Thyroid gland (tissue), 4 donors: ENCODE measurements at regions not wholly inside any gene's neighbourhood (a gene's known extent, or its start where the extent isn't known, plus 50 kb on each side); places are given as distances from the start of the nearest gene placed in this dataset.
A peak's percentile ranks its signal among the peaks of the same experiment; 100 is the strongest.
"Not testable (repeated sequence)": the region's sequence is repeated elsewhere in the genome, so short reads cannot be mapped to it uniquely, and the experiment has no call there.

Experiments
- DNase-seq, 2 donors: peaks; one replicate each; pipeline ENCODE4 v3.0.0-alpha.2; 2019
- H3K27ac ChIP-seq, 3 donors: fragments of 200-600 bp; sonication (generic); 1 replicate in 2 of 3; 2 replicates in 1 of 3; pipeline ENCODE4 v1.5.1; 2016 to 2019; ENCODE audit warnings: mild to moderate bottlenecking in 1 of 3, moderate library complexity in 1 of 3
- H3K27me3 ChIP-seq: fragments of 200-600 bp; sonication (generic); one replicate; pipeline ENCODE4 v1.5.1; 2019
- H3K36me3 ChIP-seq, 2 donors: fragments of 200-600 bp; sonication (generic); one replicate each; pipeline ENCODE4 v1.5.1; 2016 to 2019
- H3K4me1 ChIP-seq, 2 donors: fragments of 200-600 bp; sonication (generic); one replicate each; pipeline ENCODE4 v1.5.1; 2017 to 2019
- H3K4me3 ChIP-seq, 3 donors: fragments of 200-600 bp; sonication (generic); replicated peaks in 1 of 3; 1 replicate in 2 of 3; 2 replicates in 1 of 3; pipeline ENCODE4 v1.5.1; 2016; ENCODE audit warnings: mild to moderate bottlenecking in 1 of 3
- H3K9me3 ChIP-seq: fragments of 200-600 bp; sonication (generic); one replicate; pipeline ENCODE4 v1.5.1; 2017
- POLR2A ChIP-seq, 2 donors: fragments of 450-650 bp; IDR thresholded peaks; one replicate each; pipeline ENCODE4 v1.6.1; 2017; ENCODE audit warnings: antibody characterized with exemption in 2 of 2, mild to moderate bottlenecking in 2 of 2, moderate library complexity in 1 of 2
- WGBS, 2 donors: methylation state at CpG; one replicate each; pipeline ENCODE4 v1.1.5; 2017; 5-methylcytosine and 5-hydroxymethylcytosine counted together
- intact Hi-C: fragments of 100-400 bp; cut with DNase I; formaldehyde crosslinking; loops from one replicate; pipeline ENCODE4 v1.15.1; 2023
- TF ChIP-seq, protein P1 (sequence below), 6 experiments: fragments of 200-600 bp in 3 of 6; fragments of 450-650 bp in 3 of 6; sonication (generic) in 3 of 6; IDR thresholded peaks; one replicate each; pipeline ENCODE4 v1.5.1; 2016 to 2019; ENCODE audit warnings: antibody characterized with exemption in 6 of 6, mild to moderate bottlenecking in 2 of 6, inconsistent platforms in 1 of 6, moderate library complexity in 1 of 6

DNA sequence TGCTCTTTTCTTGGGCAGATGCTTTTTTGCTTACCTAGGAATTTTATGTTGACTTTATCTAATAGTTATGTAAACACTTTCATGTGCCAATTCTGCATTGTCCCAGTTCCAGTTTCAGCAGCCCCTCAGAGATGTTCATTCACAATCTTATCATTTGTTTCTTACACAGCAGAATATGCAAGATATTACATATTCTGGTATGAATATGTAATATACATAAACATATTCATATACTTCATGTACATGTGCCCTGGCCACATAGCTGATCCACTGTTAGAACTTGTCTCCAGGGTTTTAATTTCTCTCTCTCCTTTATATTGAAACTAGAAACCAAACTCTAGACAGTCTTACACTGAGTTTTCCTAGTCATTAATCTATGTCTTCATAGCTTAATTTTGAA is 90.2 kb upstream of the PARP8 start:
- H3K9me3 ChIP-seq: no peaks in the 10 kb centered on the region
- no peak for TF ChIP-seq POLR2A (IDR thresholded peaks at IDR 0.05)
- TF ChIP-seq, protein P1, sequence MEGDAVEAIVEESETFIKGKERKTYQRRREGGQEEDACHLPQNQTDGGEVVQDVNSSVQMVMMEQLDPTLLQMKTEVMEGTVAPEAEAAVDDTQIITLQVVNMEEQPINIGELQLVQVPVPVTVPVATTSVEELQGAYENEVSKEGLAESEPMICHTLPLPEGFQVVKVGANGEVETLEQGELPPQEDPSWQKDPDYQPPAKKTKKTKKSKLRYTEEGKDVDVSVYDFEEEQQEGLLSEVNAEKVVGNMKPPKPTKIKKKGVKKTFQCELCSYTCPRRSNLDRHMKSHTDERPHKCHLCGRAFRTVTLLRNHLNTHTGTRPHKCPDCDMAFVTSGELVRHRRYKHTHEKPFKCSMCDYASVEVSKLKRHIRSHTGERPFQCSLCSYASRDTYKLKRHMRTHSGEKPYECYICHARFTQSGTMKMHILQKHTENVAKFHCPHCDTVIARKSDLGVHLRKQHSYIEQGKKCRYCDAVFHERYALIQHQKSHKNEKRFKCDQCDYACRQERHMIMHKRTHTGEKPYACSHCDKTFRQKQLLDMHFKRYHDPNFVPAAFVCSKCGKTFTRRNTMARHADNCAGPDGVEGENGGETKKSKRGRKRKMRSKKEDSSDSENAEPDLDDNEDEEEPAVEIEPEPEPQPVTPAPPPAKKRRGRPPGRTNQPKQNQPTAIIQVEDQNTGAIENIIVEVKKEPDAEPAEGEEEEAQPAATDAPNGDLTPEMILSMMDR (IDR thresholded peaks at IDR 0.05): no peak
- H3K36me3 ChIP-seq: no peaks in the 10 kb centered on the region
- no peaks in the 10 kb centered on the region for H3K27me3 ChIP-seq
- peak in 1 of 2 donors; percentile 5 for DNase-seq
- H3K4me3 ChIP-seq: no peak overlapping the region
- peak overlapping the region in 2 of 3 donors; percentile 10 to 29 for H3K27ac ChIP-seq
- peaks cover 9 to 19% of the 10 kb centered on the region in 2 donors for H3K4me1 ChIP-seq
- intact Hi-C loops: no loop called here

DNA sequence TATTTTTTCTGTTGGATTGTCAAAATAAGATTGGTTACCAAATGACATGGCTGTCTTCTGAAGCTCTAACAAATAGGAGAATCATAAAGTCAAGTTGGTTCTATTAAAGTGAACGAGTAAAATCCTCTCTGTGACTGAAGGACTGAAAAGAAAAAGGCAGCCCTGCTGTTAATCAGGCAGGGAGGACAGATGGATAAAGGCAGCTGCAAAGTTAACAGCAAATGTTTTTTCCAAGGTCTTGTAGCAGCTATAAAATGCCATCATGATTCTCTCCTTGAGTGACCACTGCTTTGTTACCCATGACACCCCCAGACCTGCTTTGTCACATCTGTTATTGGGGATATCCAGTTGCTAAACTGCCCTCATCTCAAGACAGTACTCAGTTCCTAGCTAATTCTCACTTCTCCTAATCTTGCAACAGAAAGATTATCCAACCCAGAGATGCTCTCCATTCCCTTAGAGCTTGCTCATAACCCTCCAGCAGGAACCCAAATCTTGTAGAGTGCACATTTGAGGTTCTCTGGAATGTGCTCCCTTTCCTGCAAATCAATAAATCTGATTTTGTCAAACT is 89.7 kb upstream of the PARP8 start:
- Histone ChIP-seq H3K4me3 (no peak overlapping the region), H3K36me3 (no peaks in the 10 kb centered on the region), H3K27ac (peak overlapping the region in 2 of 3 donors; percentile 10 to 29), H3K27me3 (no peaks in the 10 kb centered on the region), H3K4me1 (peaks cover 9 to 19% of the 10 kb centered on the region in 2 donors), H3K9me3 (no peaks in the 10 kb centered on the region)
- no peak for DNase-seq
- WGBS, 2 donors: 12 to 27% methylated on average over 1 of the region's 1 CpG
- TF ChIP-seq, protein P1 (IDR thresholded peaks at IDR 0.05): no peak
- no peak for TF ChIP-seq POLR2A (IDR thresholded peaks at IDR 0.05)
- intact Hi-C loops: no loop called here

DNA sequence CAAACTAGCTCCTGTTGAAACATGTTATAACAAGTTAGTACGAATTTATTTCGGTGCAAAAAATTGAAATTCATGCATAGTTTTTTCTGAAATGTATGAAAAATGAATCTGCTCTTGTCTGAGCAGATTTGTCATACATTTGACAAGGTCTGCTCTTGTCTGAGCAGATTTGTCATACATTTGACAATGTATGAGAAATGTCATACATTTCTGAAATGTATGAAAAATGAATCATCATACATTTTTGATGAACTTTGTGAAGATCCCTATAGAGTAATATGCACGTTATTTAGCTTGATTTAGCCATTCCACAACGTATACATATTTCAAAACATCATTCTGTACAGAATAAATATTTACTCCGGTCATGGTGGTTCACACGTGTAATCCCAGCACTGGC is 85.9 kb upstream of the PARP8 start:
- Histone ChIP-seq H3K4me3 (no peak overlapping the region), H3K27me3 (no peaks in the 10 kb centered on the region), H3K4me1 (peaks cover 9 to 14% of the 10 kb centered on the region in 2 donors), H3K27ac (no peak overlapping the region), H3K9me3 (no peaks in the 10 kb centered on the region), H3K36me3 (no peaks in the 10 kb centered on the region)
- intact Hi-C loops: no loop called here
- no peak for TF ChIP-seq POLR2A (IDR thresholded peaks at IDR 0.05)
- TF ChIP-seq, protein P1 (IDR thresholded peaks at IDR 0.05): no peak
- 92 to 93% methylated on average over 6 of the region's 6 CpGs for WGBS, 2 donors
- DNase-seq: no peak

DNA sequence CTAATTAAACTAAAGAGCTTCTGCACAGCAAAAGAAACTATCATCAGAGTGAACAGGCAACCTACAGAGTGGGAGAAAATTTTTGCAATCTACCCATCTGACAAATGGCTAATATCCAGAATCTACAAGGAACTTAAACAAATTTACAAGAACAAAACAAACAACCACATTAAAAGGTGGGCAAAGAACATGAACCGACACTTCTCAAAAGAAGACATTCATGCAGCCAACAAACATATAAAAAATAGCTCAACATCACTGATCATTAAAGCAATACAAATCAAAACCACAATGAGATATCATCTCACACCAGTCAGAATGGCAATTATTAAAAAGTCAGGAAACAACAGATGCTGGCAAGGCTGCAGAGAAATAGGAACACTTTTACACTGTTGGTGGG is 84.6 kb upstream of the PARP8 start:
- H3K4me1 ChIP-seq, DNase-seq, H3K27me3 ChIP-seq, H3K9me3 ChIP-seq, H3K4me3 ChIP-seq, intact Hi-C loops, H3K36me3 ChIP-seq, H3K27ac ChIP-seq: not testable (repeated sequence)
- 77 to 95% methylated on average over 1 of the region's 1 CpG for WGBS, 2 donors

DNA sequence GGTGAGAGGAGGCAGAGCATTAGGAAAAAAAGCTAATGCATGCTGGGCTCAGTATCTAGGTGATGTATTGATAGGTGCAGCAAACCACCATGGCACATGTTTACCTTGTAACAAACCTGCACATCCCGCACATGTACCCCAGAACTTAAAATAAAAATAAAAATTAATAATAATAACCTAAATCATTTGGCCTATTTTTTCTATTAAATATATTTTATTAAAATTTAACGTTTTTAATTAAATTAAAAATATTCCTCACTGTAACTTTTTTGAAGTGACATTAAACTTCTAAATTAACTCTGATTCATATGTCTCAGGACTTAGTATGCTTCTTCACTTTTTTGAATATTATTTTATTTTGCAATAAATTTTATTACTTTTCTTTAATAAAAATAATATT is 83.7 kb upstream of the PARP8 start:
- no peaks in the 10 kb centered on the region for H3K27me3 ChIP-seq
- intact Hi-C loops: no loop called here
- no peaks in the 10 kb centered on the region for H3K9me3 ChIP-seq
- WGBS, 2 donors: 88 to 91% methylated on average over 2 of the region's 2 CpGs
- H3K4me3 ChIP-seq: no peak overlapping the region
- DNase-seq: no peak
- no peak overlapping the region for H3K27ac ChIP-seq
- no peaks in the 10 kb centered on the region for H3K36me3 ChIP-seq
- no peaks in the 10 kb centered on the region for H3K4me1 ChIP-seq
- TF ChIP-seq, protein P1 (IDR thresholded peaks at IDR 0.05): no peak
- TF ChIP-seq POLR2A (IDR thresholded peaks at IDR 0.05): no peak

DNA sequence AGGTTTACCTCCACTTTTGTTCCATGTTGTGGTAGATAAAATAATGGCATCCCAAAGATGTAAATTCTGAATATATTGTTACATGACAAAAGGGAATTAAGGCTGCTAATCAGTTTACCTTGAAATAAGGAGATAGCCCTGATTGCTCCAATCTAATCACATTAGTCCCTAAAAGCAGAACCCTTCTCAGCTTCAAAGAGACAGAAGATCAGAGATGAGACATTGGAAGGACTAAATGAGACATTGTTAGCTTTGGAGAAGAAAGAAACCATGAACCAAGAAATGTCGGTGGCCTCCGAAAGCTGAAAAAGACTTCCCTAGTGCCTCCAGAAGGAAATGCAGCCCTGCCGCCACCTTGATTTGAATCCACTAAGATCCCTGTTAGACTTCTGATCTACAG is 82.8 kb upstream of the PARP8 start:
- H3K4me3 ChIP-seq: no peak overlapping the region
- no peak overlapping the region for H3K27ac ChIP-seq
- TF ChIP-seq, protein P1 (IDR thresholded peaks at IDR 0.05): no peak
- TF ChIP-seq POLR2A (IDR thresholded peaks at IDR 0.05): no peak
- no peaks in the 10 kb centered on the region for H3K27me3 ChIP-seq
- DNase-seq: no peak
- 96 to 97% methylated on average over 3 of the region's 3 CpGs for WGBS, 2 donors
- intact Hi-C loops: no loop called here
- no peaks in the 10 kb centered on the region for H3K4me1 ChIP-seq
- H3K9me3 ChIP-seq: no peaks in the 10 kb centered on the region
- no peaks in the 10 kb centered on the region for H3K36me3 ChIP-seq

DNA sequence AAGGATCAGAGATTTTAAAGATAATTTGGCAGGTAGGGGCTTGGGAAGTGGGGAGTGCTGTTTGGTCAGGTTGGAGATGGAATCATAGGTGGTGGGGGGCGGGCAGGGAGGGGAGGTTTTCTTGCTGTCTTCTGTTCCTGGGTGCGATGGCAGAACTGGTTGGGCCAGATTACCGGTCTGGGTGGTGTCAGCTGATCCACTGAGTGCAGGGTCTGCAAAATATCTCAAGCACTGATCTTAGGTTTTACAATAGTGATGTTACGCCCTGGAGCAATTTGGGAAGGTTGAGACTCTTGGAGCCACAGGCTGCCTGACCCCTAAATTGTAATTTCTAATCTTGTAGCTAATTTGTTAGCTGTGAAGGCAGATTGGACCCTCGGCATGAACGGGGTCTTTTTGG is 78.0 kb upstream of the PARP8 start:
- H3K4me1 ChIP-seq, intact Hi-C loops, H3K9me3 ChIP-seq, H3K27me3 ChIP-seq, H3K27ac ChIP-seq, H3K36me3 ChIP-seq, H3K4me3 ChIP-seq, DNase-seq: not testable (repeated sequence)
- 67 to 81% methylated on average over 6 of the region's 6 CpGs for WGBS, 2 donors

DNA sequence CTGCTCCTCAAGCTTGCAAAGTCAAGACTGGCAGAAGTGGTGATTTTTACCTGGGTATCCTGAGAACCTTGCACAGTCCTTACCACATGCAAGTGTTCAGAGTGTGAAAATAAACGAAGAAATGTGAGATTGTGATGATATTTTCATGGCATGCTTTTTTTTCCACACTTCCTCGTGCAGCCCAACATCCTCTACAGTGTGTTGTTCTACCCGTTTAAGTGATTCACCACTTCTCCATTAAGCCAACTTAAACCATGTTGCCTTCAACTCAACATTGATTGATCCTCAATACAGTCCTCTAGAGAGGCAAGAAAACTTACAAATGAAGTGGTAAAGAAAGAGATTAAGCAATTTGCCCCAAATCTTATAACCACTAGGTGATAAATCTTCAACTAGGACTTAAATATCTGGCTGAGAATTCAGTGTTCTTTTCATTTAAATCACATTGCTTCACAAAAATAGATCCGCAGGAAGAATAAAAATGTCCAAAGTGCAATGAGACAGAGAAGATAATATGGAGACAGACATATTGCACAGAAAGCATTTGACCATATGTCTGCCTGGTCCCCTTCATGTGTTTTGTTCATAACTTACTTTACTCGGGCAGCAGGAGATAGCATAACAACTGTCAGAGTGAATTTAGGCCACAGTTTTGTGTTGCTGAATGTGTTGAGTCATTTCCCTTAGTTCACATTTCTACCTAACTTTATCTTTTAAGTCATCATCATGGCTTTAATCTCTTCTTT is 75.8 kb upstream of the PARP8 start:
- WGBS, 2 donors: 75% methylated on average over 5 of the region's 5 CpGs
- H3K36me3 ChIP-seq, H3K27me3 ChIP-seq, H3K9me3 ChIP-seq, intact Hi-C loops, DNase-seq, H3K4me1 ChIP-seq, H3K27ac ChIP-seq, H3K4me3 ChIP-seq: not testable (repeated sequence)
